Inflammatory macrophage (primary cell): ENCODE measurements at regions not wholly inside any gene's neighbourhood (a gene's known extent, or its start where the extent isn't known, plus 50 kb on each side); places are given as distances from the start of the nearest gene placed in this dataset.
A peak's percentile ranks its signal among the peaks of the same experiment; 100 is the strongest.

Source experiments
- DNase-seq, 2 donors: peaks; one replicate each; pipeline ENCODE4 v3.0.0-alpha.2; 2020 to 2022

DNA sequence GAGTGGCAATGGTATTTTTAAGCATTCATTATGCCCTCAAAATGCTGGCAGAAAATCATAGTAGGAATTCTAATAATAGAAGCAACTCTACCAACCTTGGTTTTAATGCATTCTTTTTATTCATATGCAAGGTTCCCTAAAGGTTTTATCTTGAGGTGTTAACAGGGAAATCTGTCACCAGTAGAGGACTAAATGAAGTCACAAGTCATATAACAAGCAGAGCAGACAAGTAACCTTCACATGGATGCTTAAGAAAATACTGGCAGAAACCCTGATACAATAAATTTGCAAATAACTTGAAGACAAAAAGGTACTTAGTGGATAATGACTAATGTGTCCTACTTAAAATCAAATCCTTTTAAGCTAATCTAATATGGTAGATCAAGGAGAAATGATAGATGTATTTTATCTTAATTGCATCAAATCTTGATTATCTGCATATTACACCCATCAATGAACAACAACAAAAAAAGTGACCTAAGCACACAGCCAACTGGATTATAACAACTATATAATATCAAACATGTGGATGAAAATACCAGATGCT, 73.3 kb downstream of the RFC3 start:
- DNase-seq, result no peak

DNA sequence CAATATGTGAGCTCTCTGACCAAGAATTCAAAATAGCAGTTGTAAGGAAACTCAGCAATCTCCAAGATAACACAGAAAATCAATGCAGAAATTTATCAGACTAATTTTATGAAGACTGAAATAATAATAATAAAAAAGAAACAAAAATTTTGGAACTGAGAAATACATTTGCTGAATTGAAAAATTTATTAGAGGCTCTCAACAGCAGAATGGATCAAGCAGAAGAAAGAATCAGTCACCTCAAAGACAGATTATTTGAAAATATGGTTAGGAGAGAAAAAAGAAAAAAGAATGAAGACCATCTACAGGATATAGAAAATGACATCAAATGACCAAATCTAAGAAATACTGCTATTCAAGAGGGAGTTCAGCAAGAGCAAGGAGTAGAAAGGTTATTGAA, 75.6 kb downstream of the RFC3 start:
- no peak for DNase-seq

DNA sequence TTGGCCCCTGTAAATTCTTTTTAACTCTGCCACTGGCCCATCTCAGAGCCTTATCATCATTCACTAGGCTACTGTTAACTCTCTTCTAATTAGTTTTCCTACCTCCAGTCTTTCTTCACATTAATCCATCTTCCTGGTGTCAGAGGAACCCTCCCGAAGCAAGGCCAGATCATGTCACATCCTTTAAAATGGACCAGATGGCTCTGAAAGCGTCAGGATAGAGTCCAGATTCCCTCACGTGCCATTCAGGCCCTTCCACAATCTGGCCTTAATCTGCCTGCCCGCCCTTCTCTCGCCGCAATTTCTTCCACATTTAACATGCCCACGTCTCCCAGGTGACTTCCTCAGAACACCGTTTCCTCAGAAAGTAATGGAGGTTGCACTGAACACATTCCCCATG, 86.5 kb downstream of the RFC3 start:
- no peak for DNase-seq

DNA sequence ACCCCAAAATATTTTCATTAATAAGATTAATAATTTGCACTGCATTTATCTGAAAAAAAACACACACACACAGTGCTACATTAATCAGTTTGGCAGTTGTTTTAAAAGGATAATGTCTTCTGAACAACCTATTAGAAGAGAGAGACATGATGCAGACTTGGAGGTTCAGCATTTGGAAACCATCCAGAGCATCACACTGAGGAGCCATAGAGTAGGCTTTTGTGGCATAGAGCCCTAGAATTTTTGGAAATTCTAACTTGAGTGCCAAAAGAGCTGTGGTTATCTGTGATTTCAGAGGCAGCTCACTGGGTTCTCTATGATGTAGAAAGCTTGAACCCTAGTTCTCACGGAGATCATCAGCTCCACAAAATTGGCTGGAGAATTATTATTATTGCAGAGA, 90.2 kb downstream of the RFC3 start:
- DNase-seq, result no peak

GRCh38 chr13:33910255-33910654, 92.3 kb downstream of the RFC3 start:
- no peak for DNase-seq

- DNase-seq, result no peak
Measured at GRCh38 chr13:33911521-33911920, 93.6 kb downstream of the RFC3 start.

GRCh38 chr13:33913829-33914228, 95.9 kb downstream of the RFC3 start:
- no peak for DNase-seq

DNA sequence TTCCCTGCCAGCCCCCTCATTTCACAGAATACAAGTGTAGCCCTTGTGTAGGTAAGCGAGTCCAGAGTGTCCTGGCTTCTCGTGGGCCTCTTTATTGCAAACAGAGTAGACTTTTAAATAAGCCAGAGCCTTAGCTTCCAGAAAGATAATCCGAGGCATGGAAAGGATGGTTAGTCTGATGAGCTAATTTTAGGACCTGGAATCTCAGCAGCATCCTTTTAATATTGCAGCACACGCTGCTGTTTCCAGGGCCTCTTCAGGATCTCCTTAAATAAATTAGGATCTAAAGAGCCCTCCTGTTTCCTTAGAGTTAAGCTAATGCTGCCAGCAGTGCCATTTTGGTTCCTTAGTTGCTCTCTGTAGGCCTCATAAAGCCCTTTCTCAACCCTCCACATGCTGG, 99.2 kb downstream of the RFC3 start:
- DNase-seq, result no peak

- DNase-seq, result peak; percentile 81 to 84
Measured at GRCh38 chr13:33918199-33918932, 100.4 kb downstream of the RFC3 start.

- no peak for DNase-seq
Measured at GRCh38 chr13:33919120-33919519, 101.2 kb downstream of the RFC3 start.

DNA sequence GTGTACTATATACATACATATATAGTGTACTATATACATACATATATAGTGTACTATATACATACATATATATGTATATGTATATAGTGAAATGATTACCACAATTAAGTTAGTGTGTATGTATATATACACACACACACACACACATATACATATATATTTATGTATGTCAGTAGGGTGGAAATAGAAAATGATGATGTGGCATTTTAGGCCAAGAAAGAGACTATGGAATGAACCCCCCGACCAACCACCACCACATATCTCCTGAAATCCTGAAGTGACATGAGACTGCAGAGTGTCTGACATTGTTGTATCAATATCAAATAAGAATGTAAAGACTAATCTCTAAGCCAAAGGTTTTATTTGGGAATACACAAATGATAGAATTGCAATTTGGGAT, 107.6 kb downstream of the RFC3 start:
- DNase-seq, result no peak

- no peak for DNase-seq
Measured at GRCh38 chr13:33927315-33927714, 109.4 kb downstream of the RFC3 start.

GRCh38 chr13:33931397-33932311, 113.7 kb downstream of the RFC3 start:
- DNase-seq, result peak; percentile 12 to 34

- DNase-seq, result no peak
Measured at GRCh38 chr13:33932769-33933406, 114.9 kb downstream of the RFC3 start.

- DNase-seq, result no peak
Measured at GRCh38 chr13:33933810-33934209, 115.9 kb downstream of the RFC3 start.

- DNase-seq, result no peak
Measured at GRCh38 chr13:33934343-33934742, 116.4 kb downstream of the RFC3 start.

DNA sequence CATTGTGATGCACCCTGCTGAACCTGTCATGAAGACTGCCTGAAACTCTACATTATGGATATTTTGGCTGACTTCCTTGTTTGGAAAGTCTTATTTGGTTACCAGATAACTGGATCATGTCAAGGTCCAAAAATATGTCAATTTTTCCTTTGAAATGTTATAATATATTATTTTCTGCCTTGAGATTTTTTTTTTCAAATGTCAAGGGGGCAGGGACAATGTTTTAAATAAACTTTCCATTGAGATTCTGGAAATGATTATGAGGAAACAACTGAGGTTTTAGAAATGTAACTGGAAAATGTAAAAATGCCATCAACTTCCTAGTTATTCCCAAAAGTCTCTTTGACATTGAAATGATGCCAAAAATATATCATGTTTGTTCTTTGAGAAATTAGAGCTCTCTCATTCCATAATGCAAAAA, 117.0 kb downstream of the RFC3 start:
- no peak for DNase-seq

DNA sequence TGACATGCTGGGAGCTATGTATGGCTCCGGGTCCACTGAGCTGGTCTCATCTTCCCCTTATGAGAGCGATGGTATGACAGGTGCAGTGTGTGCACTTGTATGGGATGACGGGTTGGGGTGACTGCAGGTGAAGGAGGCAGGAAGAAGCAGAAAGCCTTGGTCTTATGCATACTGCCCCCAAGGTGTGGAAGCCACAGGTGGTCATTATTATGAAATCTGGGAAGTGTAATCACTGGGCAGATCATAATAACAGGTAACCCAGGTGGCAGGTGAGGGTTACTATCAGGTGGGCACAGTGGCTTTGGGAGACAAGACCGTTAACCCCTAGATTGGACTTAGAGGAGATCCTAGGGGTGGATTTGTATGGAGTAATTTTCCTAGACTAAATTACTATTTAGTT, 118.0 kb downstream of the RFC3 start:
- no peak for DNase-seq

GRCh38 chr13:33937373-33938098, 119.6 kb downstream of the RFC3 start:
- DNase-seq, result no peak

DNA sequence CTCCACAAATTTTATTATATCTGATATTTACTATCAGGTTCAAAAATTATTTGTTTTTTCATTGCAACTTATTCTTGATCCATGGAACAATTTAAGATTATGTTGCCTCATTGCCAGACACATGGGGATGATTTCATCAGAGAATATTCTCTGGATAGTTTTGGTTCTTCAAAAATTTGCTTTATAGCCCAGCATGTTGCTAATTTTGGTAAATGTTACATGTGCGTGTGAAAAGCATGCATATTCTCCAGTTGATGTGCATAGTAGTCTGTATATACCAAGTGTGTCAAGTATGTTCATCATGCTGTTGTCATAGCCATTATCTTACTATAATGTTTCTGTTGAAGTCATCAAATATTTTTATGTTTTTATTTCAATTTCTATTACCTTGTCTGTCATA, 122.3 kb downstream of the RFC3 start:
- no peak for DNase-seq

GRCh38 chr13:33940898-33941297, 122.9 kb downstream of the RFC3 start:
- no peak for DNase-seq

- no peak for DNase-seq
Measured at GRCh38 chr13:33945477-33945876, 127.5 kb downstream of the RFC3 start.
